GM19035 (cell line): ENCODE measurements at regions not wholly inside any gene's neighbourhood (a gene's known extent, or its start where the extent isn't known, plus 50 kb on each side); places are given as distances from the start of the nearest gene placed in this dataset.
"Not testable (repeated sequence)": the region's sequence is repeated elsewhere in the genome, so short reads cannot be mapped to it uniquely, and the experiment has no call there.

Source experiments
- ATAC-seq: cut with Tn5 transposase; IDR thresholded peaks from one replicate; pipeline ENCODE4 v1.9.1; 2021; ENCODE audit not compliant: unreplicated experiment

GRCh38 chr2:150222379-150222778, 265.1 kb downstream of the RND3 start:
- ATAC-seq, result no peak

- no peak for ATAC-seq
These were observed 267.6 kb downstream of the RND3 start for GRCh38 chr2:150219861-150220260.

- no peak for ATAC-seq
These were observed 272.4 kb downstream of the RND3 start for GRCh38 chr2:150215041-150215440.

- no peak for ATAC-seq
These were observed 272.8 kb downstream of the RND3 start for GRCh38 chr2:150214626-150215025.

GRCh38 chr2:150212722-150213171, 274.7 kb downstream of the RND3 start:
- ATAC-seq, result no peak

- no peak for ATAC-seq
These were observed 276.3 kb downstream of the RND3 start for GRCh38 chr2:150211164-150211631.

GRCh38 chr2:150209746-150210145, 277.7 kb downstream of the RND3 start:
- ATAC-seq, result no peak

GRCh38 chr2:150208689-150209088, 278.8 kb downstream of the RND3 start:
- no peak for ATAC-seq

- ATAC-seq, result no peak
These were observed 279.5 kb downstream of the RND3 start for GRCh38 chr2:150207979-150208378.

- ATAC-seq, result no peak
These were observed 283.0 kb downstream of the RND3 start for GRCh38 chr2:150204451-150204850.

GRCh38 chr2:150194816-150195215, 292.7 kb downstream of the RND3 start:
- ATAC-seq, result not testable (repeated sequence)

GRCh38 chr2:150192701-150193100, 294.8 kb downstream of the RND3 start:
- no peak for ATAC-seq

- ATAC-seq, result no peak
These were observed 296.1 kb downstream of the RND3 start for GRCh38 chr2:150191349-150191748.

GRCh38 chr2:150190546-150190945, 296.9 kb downstream of the RND3 start:
- no peak for ATAC-seq

- ATAC-seq, result no peak
These were observed 298.7 kb downstream of the RND3 start for GRCh38 chr2:150188800-150189199.

GRCh38 chr2:150188177-150188576, 299.3 kb downstream of the RND3 start:
- ATAC-seq, result no peak

- ATAC-seq, result no peak
These were observed 304.8 kb downstream of the RND3 start for GRCh38 chr2:150182566-150183235.

- no peak for ATAC-seq
These were observed 308.9 kb downstream of the RND3 start for GRCh38 chr2:150178591-150178990.

- no peak for ATAC-seq
These were observed 312.5 kb downstream of the RND3 start for GRCh38 chr2:150174971-150175421.

- ATAC-seq, result no peak
These were observed 313.2 kb downstream of the RND3 start for GRCh38 chr2:150174056-150174805.

GRCh38 chr2:150171065-150171548, 316.4 kb downstream of the RND3 start:
- ATAC-seq, result no peak

GRCh38 chr2:150169237-150169629, 318.2 kb downstream of the RND3 start:
- ATAC-seq, result no peak
